ENCODE measurements at regions not wholly inside any gene's neighbourhood (a gene's known extent, or its start where the extent isn't known, plus 50 kb on each side); places are given as distances from the start of the nearest gene placed in this dataset.

DNA sequence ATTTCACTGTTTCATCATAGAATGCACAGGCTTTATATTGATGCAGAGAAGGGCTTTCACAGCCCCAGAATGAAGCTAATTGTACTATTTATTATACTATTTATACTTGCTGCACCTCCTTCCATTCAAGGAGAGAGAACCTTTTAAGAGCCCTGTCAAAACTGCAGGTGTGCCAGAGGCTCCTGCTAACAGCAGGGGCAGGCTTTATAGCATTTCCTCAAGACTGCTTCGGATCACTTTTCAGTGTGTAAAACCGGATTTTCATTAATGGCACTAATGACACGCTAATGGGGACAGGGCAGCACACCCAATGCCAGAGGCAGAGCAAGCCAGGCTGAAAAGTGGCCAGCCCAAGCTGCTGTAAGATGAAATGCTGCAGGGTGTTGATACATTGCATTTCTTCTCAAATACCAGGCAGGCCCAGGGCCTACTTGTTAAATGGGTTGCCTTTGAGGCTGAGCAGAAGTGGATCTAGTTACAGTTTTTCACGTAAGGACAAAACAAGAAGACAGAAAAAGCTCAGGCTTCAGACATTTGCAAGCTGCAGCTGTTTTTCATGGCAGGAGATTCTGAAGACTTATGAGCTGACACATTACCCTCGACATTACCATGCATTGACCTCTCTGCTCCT is 487.7 kb upstream of the BTBD3 start:
- CTCF ChIA-PET: no interaction called here
- H3K27ac Mint-ChIP-seq: no peak overlapping the region
- H3K4me1 Mint-ChIP-seq: peaks cover 16% of the 10 kb centered on the region
- H3K4me3 Mint-ChIP-seq: no peak overlapping the region
- H3K36me3 Mint-ChIP-seq: peaks cover 11% of the 10 kb centered on the region
- DNase-seq (ENCODE audit: low spot score) (no peak), ATAC-seq (no peak)
- peaks cover 9% of the 10 kb centered on the region for H3K9me3 Mint-ChIP-seq
- no peaks in the 10 kb centered on the region for H3K27me3 Mint-ChIP-seq (ENCODE audit: low read depth)
- TF ChIP-seq, protein P1, sequence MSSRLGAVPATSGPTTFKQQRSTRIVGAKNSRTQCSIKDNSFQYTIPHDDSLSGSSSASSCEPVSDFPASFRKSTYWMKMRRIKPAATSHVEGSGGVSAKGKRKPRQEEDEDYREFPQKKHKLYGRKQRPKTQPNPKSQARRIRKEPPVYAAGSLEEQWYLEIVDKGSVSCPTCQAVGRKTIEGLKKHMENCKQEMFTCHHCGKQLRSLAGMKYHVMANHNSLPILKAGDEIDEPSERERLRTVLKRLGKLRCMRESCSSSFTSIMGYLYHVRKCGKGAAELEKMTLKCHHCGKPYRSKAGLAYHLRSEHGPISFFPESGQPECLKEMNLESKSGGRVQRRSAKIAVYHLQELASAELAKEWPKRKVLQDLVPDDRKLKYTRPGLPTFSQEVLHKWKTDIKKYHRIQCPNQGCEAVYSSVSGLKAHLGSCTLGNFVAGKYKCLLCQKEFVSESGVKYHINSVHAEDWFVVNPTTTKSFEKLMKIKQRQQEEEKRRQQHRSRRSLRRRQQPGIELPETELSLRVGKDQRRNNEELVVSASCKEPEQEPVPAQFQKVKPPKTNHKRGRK (CRISPR knock-in tag; IDR thresholded peaks at IDR 0.05; ENCODE audit: borderline replicate concordance): no peak
- TF ChIP-seq GTF2I (CRISPR knock-in tag; conservative IDR thresholded peaks at IDR 0.05) (no peak), ZNF138 (CRISPR knock-in tag; conservative IDR thresholded peaks at IDR 0.05) (no peak), GRHL2 (CRISPR knock-in tag; IDR thresholded peaks at IDR 0.05; ENCODE audit: insufficient replicate concordance, severe bottlenecking) (no peak), CREB1 (CRISPR knock-in tag; IDR thresholded peaks at IDR 0.05) (no peak), ZNF396 (CRISPR knock-in tag; IDR thresholded peaks at IDR 0.05; ENCODE audit: borderline replicate concordance) (no peak), MXD4 (CRISPR knock-in tag; IDR thresholded peaks at IDR 0.05; ENCODE audit: borderline replicate concordance) (no peak), ZNF423 (CRISPR knock-in tag; IDR thresholded peaks at IDR 0.05) (no peak), ESRRA (CRISPR knock-in tag; IDR thresholded peaks at IDR 0.05; ENCODE audit: borderline replicate concordance) (no peak), AR (CRISPR knock-in tag; IDR thresholded peaks at IDR 0.05) (no peak), GABPB1 (CRISPR knock-in tag; IDR thresholded peaks at IDR 0.05) (no peak)
- TF ChIP-seq, protein P2, sequence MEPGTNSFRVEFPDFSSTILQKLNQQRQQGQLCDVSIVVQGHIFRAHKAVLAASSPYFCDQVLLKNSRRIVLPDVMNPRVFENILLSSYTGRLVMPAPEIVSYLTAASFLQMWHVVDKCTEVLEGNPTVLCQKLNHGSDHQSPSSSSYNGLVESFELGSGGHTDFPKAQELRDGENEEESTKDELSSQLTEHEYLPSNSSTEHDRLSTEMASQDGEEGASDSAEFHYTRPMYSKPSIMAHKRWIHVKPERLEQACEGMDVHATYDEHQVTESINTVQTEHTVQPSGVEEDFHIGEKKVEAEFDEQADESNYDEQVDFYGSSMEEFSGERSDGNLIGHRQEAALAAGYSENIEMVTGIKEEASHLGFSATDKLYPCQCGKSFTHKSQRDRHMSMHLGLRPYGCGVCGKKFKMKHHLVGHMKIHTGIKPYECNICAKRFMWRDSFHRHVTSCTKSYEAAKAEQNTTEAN (CRISPR knock-in tag; IDR thresholded peaks at IDR 0.05): no peak
- POLR2A ChIA-PET: no interaction called here

- CTCF ChIA-PET: no interaction called here
- POLR2A ChIA-PET: no interaction called here
- peaks cover 16% of the 10 kb centered on the region for H3K4me1 Mint-ChIP-seq
- H3K27me3 Mint-ChIP-seq (ENCODE audit: low read depth): no peaks in the 10 kb centered on the region
- peaks cover 15% of the 10 kb centered on the region for H3K9me3 Mint-ChIP-seq
- DNase-seq (ENCODE audit: low spot score): no peak
- no peak overlapping the region for H3K27ac Mint-ChIP-seq
- H3K36me3 Mint-ChIP-seq: peaks cover 18% of the 10 kb centered on the region
- no peak for ATAC-seq
- H3K4me3 Mint-ChIP-seq: no peak overlapping the region
- TF ChIP-seq E2F4 (CRISPR knock-in tag; IDR thresholded peaks at IDR 0.05; ENCODE audit: borderline replicate concordance, low read depth): no peak
- TF ChIP-seq SMAD3 (CRISPR knock-in tag; IDR thresholded peaks at IDR 0.05; ENCODE audit: borderline replicate concordance): no peak
- TF ChIP-seq ZNF671 (CRISPR knock-in tag; IDR thresholded peaks at IDR 0.05): no peak
- TF ChIP-seq ZNF416 (CRISPR knock-in tag; IDR thresholded peaks at IDR 0.05): no peak
- TF ChIP-seq ETV6 (CRISPR knock-in tag; IDR thresholded peaks at IDR 0.05): no peak
- TF ChIP-seq, protein P3, sequence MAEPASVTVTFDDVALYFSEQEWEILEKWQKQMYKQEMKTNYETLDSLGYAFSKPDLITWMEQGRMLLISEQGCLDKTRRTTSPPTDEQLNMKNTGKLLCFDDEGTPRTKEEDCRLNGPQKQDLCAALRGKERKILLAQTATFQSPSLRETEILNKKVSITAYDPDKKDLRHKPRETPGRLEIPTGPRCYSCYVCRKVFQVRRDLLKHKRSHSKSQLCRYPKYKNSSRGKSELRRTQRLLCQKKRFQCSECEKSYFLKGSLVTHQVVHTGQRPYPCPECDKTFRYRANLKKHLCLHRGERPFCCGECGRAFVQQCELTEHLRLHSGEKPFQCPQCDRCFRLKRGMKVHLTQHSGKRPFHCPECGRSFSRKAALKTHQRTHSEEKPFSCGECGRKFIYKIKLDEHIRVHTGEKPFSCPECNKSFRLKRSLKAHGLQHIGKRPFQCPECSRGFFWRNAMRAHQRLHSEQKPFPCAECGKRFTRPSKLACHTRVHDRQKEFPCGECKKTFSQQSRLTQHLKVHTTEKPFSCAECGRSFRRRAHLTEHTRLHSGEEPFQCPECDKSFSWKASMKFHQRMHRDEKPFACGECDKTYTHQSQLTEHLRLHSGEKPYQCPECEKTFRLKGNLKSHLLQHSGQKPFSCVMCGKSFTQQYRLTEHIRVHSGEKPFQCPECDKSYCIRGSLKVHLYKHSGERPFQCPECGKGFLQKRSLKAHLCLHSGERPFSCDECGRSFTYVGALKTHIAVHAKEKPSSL (CRISPR knock-in tag; conservative IDR thresholded peaks at IDR 0.05): no peak
- TF ChIP-seq ATF2 (CRISPR knock-in tag; IDR thresholded peaks at IDR 0.05; ENCODE audit: borderline replicate concordance, low read depth): no peak
- TF ChIP-seq NFE2L1 (CRISPR knock-in tag; IDR thresholded peaks at IDR 0.05): no peak
- TF ChIP-seq CREB1 (CRISPR knock-in tag; IDR thresholded peaks at IDR 0.05): no peak
- no peak for TF ChIP-seq ZBTB21 (CRISPR knock-in tag; IDR thresholded peaks at IDR 0.05; ENCODE audit: borderline replicate concordance)
- no peak for TF ChIP-seq CDX4 (CRISPR knock-in tag; IDR thresholded peaks at IDR 0.05; ENCODE audit: borderline replicate concordance)
Measured at GRCh38 chr20:11430652-11431051, 487.0 kb upstream of the BTBD3 start.
